Tibial nerve (tissue), 3 donors: ENCODE measurements at regions not wholly inside any gene's neighbourhood (a gene's known extent, or its start where the extent isn't known, plus 50 kb on each side); places are given as distances from the start of the nearest gene placed in this dataset.

ENCODE experiments used
- POLR2A ChIP-seq, 2 donors: fragments of 450-650 bp; IDR thresholded peaks; one replicate each; pipeline ENCODE4 v1.6.1; 2017; ENCODE audit warnings: antibody characterized with exemption in 2 of 2, mild to moderate bottlenecking in 2 of 2, moderate library complexity in 2 of 2
- TF ChIP-seq, protein P1 (sequence below), 5 experiments: fragments of 200-600 bp in 3 of 5; fragments of 450-650 bp in 2 of 5; sonication (generic) in 3 of 5; IDR thresholded peaks; one replicate each; pipeline ENCODE4 v1.5.1; 2016 to 2019; ENCODE audit warnings: antibody characterized with exemption in 5 of 5, mild to moderate bottlenecking in 3 of 5, moderate library complexity in 2 of 5

DNA sequence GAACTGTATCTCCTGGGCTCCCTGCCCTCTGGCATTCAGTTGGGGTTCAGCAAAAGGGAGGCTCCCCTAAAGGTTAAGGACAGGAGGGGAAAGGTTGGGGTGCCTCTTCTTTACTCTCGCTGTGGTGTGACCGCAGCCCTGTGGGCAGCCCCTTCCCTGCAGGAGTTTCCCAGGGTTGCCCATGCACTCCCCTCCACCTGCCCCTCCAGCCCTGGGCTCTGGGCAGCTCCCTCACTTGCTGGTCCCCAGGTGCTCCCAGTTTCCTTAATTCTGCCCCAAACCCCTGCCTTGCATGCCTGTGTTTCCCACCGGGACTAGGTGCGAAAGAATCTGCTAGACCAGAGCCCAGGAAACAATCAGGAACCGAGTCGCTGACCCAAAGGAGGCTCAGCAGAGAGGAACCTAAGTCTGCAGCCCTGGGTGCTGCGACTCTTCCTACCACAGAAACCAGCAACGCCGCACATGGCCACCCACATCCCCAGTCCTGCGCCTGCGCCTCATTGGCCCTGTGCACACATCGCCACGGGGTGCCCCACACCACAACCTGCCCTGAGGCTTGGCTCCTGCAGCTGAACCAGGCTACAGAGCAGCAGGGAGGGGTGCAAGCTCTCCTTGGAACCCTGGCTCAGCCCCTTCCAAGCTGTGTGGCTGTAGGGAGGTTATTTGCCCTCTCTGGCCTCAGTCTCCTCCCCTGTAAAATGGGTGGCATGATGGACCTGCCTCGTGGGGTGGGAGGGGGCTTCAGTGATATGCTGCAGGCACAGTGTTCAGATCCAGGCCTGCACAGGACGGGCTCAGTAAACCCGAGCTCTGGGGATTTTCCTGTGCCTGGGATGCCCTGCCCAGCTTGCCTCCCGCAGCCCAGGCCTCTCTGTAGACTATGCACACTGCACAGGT lies 487.6 kb downstream of the PREX1 start:
- TF ChIP-seq, protein P1, sequence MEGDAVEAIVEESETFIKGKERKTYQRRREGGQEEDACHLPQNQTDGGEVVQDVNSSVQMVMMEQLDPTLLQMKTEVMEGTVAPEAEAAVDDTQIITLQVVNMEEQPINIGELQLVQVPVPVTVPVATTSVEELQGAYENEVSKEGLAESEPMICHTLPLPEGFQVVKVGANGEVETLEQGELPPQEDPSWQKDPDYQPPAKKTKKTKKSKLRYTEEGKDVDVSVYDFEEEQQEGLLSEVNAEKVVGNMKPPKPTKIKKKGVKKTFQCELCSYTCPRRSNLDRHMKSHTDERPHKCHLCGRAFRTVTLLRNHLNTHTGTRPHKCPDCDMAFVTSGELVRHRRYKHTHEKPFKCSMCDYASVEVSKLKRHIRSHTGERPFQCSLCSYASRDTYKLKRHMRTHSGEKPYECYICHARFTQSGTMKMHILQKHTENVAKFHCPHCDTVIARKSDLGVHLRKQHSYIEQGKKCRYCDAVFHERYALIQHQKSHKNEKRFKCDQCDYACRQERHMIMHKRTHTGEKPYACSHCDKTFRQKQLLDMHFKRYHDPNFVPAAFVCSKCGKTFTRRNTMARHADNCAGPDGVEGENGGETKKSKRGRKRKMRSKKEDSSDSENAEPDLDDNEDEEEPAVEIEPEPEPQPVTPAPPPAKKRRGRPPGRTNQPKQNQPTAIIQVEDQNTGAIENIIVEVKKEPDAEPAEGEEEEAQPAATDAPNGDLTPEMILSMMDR (IDR thresholded peaks at IDR 0.05), result no peak
- TF ChIP-seq POLR2A (IDR thresholded peaks at IDR 0.05), result no peak
